H1 (cell line): ENCODE measurements at regions not wholly inside any gene's neighbourhood (a gene's known extent, or its start where the extent isn't known, plus 50 kb on each side); places are given as distances from the start of the nearest gene placed in this dataset.

Experiments used
- CTCF ChIA-PET: fragments of 300-600 bp; sonication (Branson Sonifier 250); formaldehyde crosslinking; loops from one replicate; lab custom pipeline; 2021; ENCODE audit not compliant: partially characterized antibody; lab: Charles Lee
- POLR2A ChIA-PET: fragments of 300-600 bp; sonication (Branson Sonifier 250); formaldehyde crosslinking; loops from one replicate; lab custom pipeline; 2021; ENCODE audit warnings: inconsistent platforms; ENCODE audit not compliant: partially characterized antibody; lab: Charles Lee
- DNase-seq, 2 experiments: peaks; one replicate each; pipeline versions ENCODE4 v3.0.0 to v3.0.0-alpha.2; 2010 to 2022; ENCODE audit warnings: low spot score in 2 of 2, low read depth in 1 of 2, mixed read lengths in 1 of 2
- FAIRE-seq: peaks from 2 replicates; lab custom pipeline; 2011; peaks lifted over from hg19 to GRCh38; lab: Jason Lieb, UNC
- H2AFZ ChIP-seq: 2 replicates; pipeline ENCODE4 v1.8.1; 2012; ENCODE audit warnings: low read length, inconsistent platforms
- H2AK5ac ChIP-seq: 2 replicates; pipeline ENCODE4 v1.6.1; 2013; ENCODE audit warnings: low read depth, low read length
- H2BK120ac ChIP-seq: replicated peaks from 2 replicates; pipeline ENCODE3; 2013; ENCODE audit warnings: low read depth, low read length, inconsistent platforms
- H2BK12ac ChIP-seq: 2 replicates; pipeline ENCODE4 v1.6.1; 2013; ENCODE audit warnings: low read depth, low read length
- H2BK15ac ChIP-seq: 2 replicates; pipeline ENCODE4 v1.6.1; 2013; ENCODE audit warnings: low read length
- H2BK20ac ChIP-seq: 2 replicates; pipeline ENCODE4 v1.6.1; 2013; ENCODE audit warnings: low read length
- H2BK5ac ChIP-seq: 2 replicates; pipeline ENCODE4 v1.6.1; 2013; ENCODE audit warnings: low read depth, low read length
- H3K14ac ChIP-seq: 2 replicates; pipeline ENCODE4 v1.6.1; 2013; ENCODE audit warnings: inconsistent platforms; ENCODE audit not compliant: insufficient read length
- H3K18ac ChIP-seq: 2 replicates; pipeline ENCODE4 v1.6.1; 2013; ENCODE audit warnings: low read length; ENCODE audit errors: extremely low read depth
- H3K23ac ChIP-seq: 2 replicates; pipeline ENCODE4 v1.6.1; 2013; ENCODE audit warnings: inconsistent platforms; ENCODE audit not compliant: insufficient read length
- H3K23me2 ChIP-seq: 2 replicates; pipeline ENCODE4 v1.6.1; 2013; ENCODE audit warnings: low read depth, low read length
- H3K27ac ChIP-seq: 2 replicates; pipeline ENCODE4 v1.6.1; 2011; ENCODE audit warnings: low read depth, low read length, inconsistent platforms
- H3K27me3 ChIP-seq, 4 experiments: replicated peaks in 1 of 4; 1 replicate in 1 of 4; 2 replicates in 3 of 4; pipeline versions ENCODE4 v1.6.1 to v1.8.1; 2011 to 2013; ENCODE audit warnings: low read length in 3 of 4, mild to moderate bottlenecking in 3 of 4, inconsistent platforms in 2 of 4, mixed read lengths in 2 of 4, moderate library complexity in 1 of 4; ENCODE audit not compliant: control insufficient read depth in 3 of 4, insufficient read depth in 3 of 4; ENCODE audit errors: extremely low read depth in 1 of 4
- H3K36me3 ChIP-seq, 4 experiments: 2 replicates each; pipeline versions ENCODE4 v1.6.1 to v1.8.1; 2011 to 2013; ENCODE audit warnings: mild to moderate bottlenecking in 4 of 4, low read length in 3 of 4, moderate library complexity in 2 of 4, control low read depth in 1 of 4, inconsistent platforms in 1 of 4; ENCODE audit not compliant: insufficient read depth in 4 of 4, control insufficient read depth in 2 of 4
- H3K4ac ChIP-seq: replicated peaks from 2 replicates; pipeline ENCODE3; 2013; ENCODE audit warnings: low read length, low read depth, mixed read lengths, inconsistent platforms; ENCODE audit not compliant: insufficient read length
- H3K4me1 ChIP-seq, 4 experiments: replicated peaks in 1 of 4; 1 replicate in 1 of 4; 2 replicates in 3 of 4; pipeline versions ENCODE4 v1.6.1 to v1.8.1; 2011 to 2013; ENCODE audit warnings: low read length in 3 of 4, inconsistent platforms in 2 of 4, mixed read lengths in 1 of 4; ENCODE audit not compliant: insufficient read depth in 4 of 4, control insufficient read depth in 3 of 4
- H3K4me2 ChIP-seq, 2 experiments: 2 replicates each; pipeline versions ENCODE4 v1.6.1 to v1.8.1; 2011 to 2013; ENCODE audit warnings: low read depth in 2 of 2, low read length in 2 of 2, control low read depth in 1 of 2, inconsistent platforms in 1 of 2, mild to moderate bottlenecking in 1 of 2; ENCODE audit not compliant: insufficient read depth in 1 of 2
- H3K4me3 ChIP-seq, 4 experiments: fragments of 200-600, 300-600 bp in 1 of 4; sonication (generic), shearing (Covaris generic), sonication (Bioruptor Twin) in 1 of 4; 2 replicates each; pipeline versions ENCODE4 v1.5.1 to v1.8.1; 2011 to 2016; ENCODE audit warnings: low read length in 4 of 4, low read depth in 3 of 4, control low read depth in 2 of 4, inconsistent platforms in 2 of 4, mild to moderate bottlenecking in 2 of 4, mixed read lengths in 1 of 4, moderate library complexity in 1 of 4; ENCODE audit not compliant: insufficient read depth in 2 of 4; ENCODE audit errors: extremely low read depth in 1 of 4
- H3K56ac ChIP-seq: replicated peaks from 2 replicates; pipeline ENCODE3; 2013; ENCODE audit warnings: low read depth, mild to moderate bottlenecking, mixed read lengths, low read length, inconsistent platforms; ENCODE audit not compliant: insufficient read length
- H3K79me1 ChIP-seq: 2 replicates; pipeline ENCODE4 v1.6.1; 2013; ENCODE audit warnings: low read depth, low read length, control low read depth
- H3K79me2 ChIP-seq, 2 experiments: 2 replicates each; pipeline versions ENCODE4 v1.6.1 to v1.8.1; 2012 to 2013; ENCODE audit warnings: low read length in 2 of 2, mild to moderate bottlenecking in 2 of 2, inconsistent platforms in 1 of 2; ENCODE audit not compliant: insufficient read depth in 2 of 2, control insufficient read depth in 1 of 2
- H3K9ac ChIP-seq, 4 experiments: replicated peaks in 1 of 4; 1 replicate in 1 of 4; 2 replicates in 3 of 4; pipeline versions ENCODE4 v1.6.1 to v1.8.1; 2011 to 2013; ENCODE audit warnings: low read depth in 3 of 4, low read length in 3 of 4, control low read depth in 2 of 4, mild to moderate bottlenecking in 2 of 4, moderate library complexity in 2 of 4, inconsistent platforms in 1 of 4; ENCODE audit errors: extremely low read depth in 1 of 4
- H3K9me3 ChIP-seq, 2 experiments: 2 replicates each; pipeline versions ENCODE4 v1.6.1 to v1.8.1; 2012 to 2013; ENCODE audit warnings: mild to moderate bottlenecking in 2 of 2, moderate library complexity in 2 of 2, control low read depth in 1 of 2, inconsistent platforms in 1 of 2, low read depth in 1 of 2, low read length in 1 of 2, mixed read lengths in 1 of 2; ENCODE audit not compliant: insufficient read depth in 2 of 2
- H4K20me1 ChIP-seq, 2 experiments: replicated peaks in 1 of 2; 2 replicates each; pipeline versions ENCODE3 to v1.8.1; 2011 to 2013; ENCODE audit warnings: inconsistent platforms in 2 of 2, low read length in 2 of 2, mild to moderate bottlenecking in 1 of 2; ENCODE audit not compliant: insufficient read depth in 2 of 2, control insufficient read depth in 1 of 2
- H4K5ac ChIP-seq: 2 replicates; pipeline ENCODE4 v1.6.1; 2013; ENCODE audit warnings: low read length, low read depth, mixed read lengths, inconsistent platforms; ENCODE audit not compliant: insufficient read length
- H4K8ac ChIP-seq: 2 replicates; pipeline ENCODE4 v1.8.0; 2013; ENCODE audit warnings: mild to moderate bottlenecking, moderate library complexity, low read length, inconsistent platforms; ENCODE audit not compliant: insufficient read depth; ENCODE audit errors: extremely low read depth
- H4K91ac ChIP-seq: replicated peaks from 2 replicates; pipeline ENCODE3; 2013; ENCODE audit warnings: low read length, mixed read lengths, inconsistent platforms; ENCODE audit not compliant: insufficient read length
- BCL11A ChIP-seq, 2 experiments: IDR thresholded peaks; one replicate each; pipeline ENCODE4 v1.6.1; 2011; ENCODE audit warnings: low read depth in 2 of 2, low read length in 2 of 2, mild to moderate bottlenecking in 2 of 2
- RAD21 ChIP-seq, 2 experiments: IDR thresholded peaks in 1 of 2; conservative IDR thresholded peaks in 1 of 2; 2 replicates each; pipeline ENCODE4 v1.6.1; 2011; ENCODE audit warnings: low read depth in 2 of 2, low read length in 2 of 2, improper control_type of control experiment in 1 of 2, inconsistent platforms in 1 of 2, mild to moderate bottlenecking in 1 of 2, moderate library complexity in 1 of 2
- SAP30 ChIP-seq: fragments of 300-600 bp; sonication (generic); IDR thresholded peaks from 2 replicates; pipeline ENCODE4 v1.7.1; 2012; ENCODE audit warnings: low read length, moderate library complexity, mild to moderate bottlenecking, inconsistent platforms; ENCODE audit not compliant: insufficient read depth, insufficient replicate concordance
- SIN3A ChIP-seq, 2 experiments: IDR thresholded peaks in 1 of 2; conservative IDR thresholded peaks in 1 of 2; 2 replicates each; pipeline ENCODE4 v1.6.1; 2011 to 2012; ENCODE audit warnings: low read length in 2 of 2, improper control_type of control experiment in 1 of 2, low read depth in 1 of 2, mild to moderate bottlenecking in 1 of 2
- TAF1 ChIP-seq: IDR thresholded peaks from 2 replicates; pipeline ENCODE4 v1.6.1; 2011; ENCODE audit warnings: mild to moderate bottlenecking, low read depth, low read length
- TAF7 ChIP-seq: optimal IDR thresholded peaks from 2 replicates; pipeline ENCODE3; 2011; ENCODE audit warnings: low read depth, mild to moderate bottlenecking, inconsistent platforms, low read length, moderate library complexity, borderline replicate concordance
- WGBS, 2 experiments: shearing (Covaris generic) in 1 of 2; methylation state at CpG; one replicate each; pipeline versions ENCODE4 v1.1.6 to v1.1.7; 2013 to 2015; ENCODE audit warnings: low lambda C conversion rate in 2 of 2, mixed read lengths in 2 of 2, inconsistent platforms in 1 of 2, low coverage in 1 of 2, missing lambda C conversion rate in 1 of 2; ENCODE audit not compliant: insufficient replicate concordance in 2 of 2, insufficient coverage in 1 of 2, insufficient read length in 1 of 2; ENCODE audit errors: extremely low coverage in 1 of 2, missing lambda C conversion rate in 1 of 2; 5-methylcytosine and 5-hydroxymethylcytosine counted together
- TF ChIP-seq, protein P1 (sequence below), 3 experiments: IDR thresholded peaks; 1 replicate in 2 of 3; 2 replicates in 1 of 3; pipeline versions ENCODE4 v1.5.1 to v1.6.1; 2011; ENCODE audit warnings: low read length in 3 of 3, mild to moderate bottlenecking in 3 of 3, inconsistent platforms in 2 of 3, low read depth in 1 of 3, moderate library complexity in 1 of 3; ENCODE audit not compliant: insufficient read depth in 1 of 3; ENCODE audit errors: control extremely low read depth in 1 of 3

DNA sequence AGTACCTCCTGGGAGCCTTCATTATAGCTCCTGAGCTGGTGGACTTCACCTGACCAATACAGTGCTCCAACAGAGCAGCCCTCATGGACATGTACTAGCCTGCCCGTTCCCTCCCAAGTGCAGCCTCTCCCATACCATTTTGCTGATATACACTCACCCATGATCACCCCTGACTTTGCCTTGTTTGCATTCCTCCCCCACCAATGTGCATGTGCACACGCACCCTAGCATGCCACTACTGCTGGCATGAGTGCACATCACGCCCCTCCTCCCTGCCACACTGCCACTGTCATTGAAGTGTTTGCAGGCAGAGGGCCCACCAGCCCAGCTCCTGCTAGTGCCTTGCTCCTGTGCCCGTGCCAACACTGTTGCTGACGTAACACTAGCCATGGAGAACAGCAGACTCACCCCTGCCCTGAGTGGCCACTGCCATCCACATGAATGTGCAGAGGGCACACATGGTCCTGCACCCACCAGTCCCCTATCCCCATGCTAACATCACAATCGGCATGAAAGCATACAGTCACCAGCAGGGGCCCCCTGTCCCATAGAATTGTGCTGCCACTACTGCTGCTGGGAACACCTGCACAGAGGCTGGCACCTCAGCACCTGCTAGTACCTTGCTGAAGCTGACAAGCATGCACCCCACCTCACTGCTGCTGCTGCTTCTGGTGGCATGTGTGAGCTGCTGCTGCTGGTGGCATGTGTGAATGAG lies 110.3 kb downstream of the SINHCAF start:
- Histone ChIP-seq H2BK15ac (no peak overlapping the region), H3K79me2 (no peaks in the 10 kb centered on the region), H2BK12ac (no peak overlapping the region; the same call in 1 of the 2 replicates), H4K91ac (no peak overlapping the region), H3K9ac (no peak overlapping the region; a peak in 1 of 7 replicates), H3K18ac (no peak overlapping the region), H3K4me3 (no peak overlapping the region), H2BK5ac (peak overlapping the region; percentile 40; the same call in 1 of the 2 replicates), H3K9me3 (no peaks in the 10 kb centered on the region), H3K23ac (no peak overlapping the region), H2BK120ac (no peak overlapping the region), H3K4me2 (no peak overlapping the region), H3K36me3 (no peaks in the 10 kb centered on the region), H3K27me3 (peaks cover 0 to 4% (median 1%) of the 10 kb centered on the region in 4 experiments; a peak in 1 of 7 replicates), H4K5ac (no peak overlapping the region), H4K20me1 (no peaks in the 10 kb centered on the region), H2AFZ (no peak overlapping the region)
- ChIA-PET CTCF (interaction anchor here (1.8 to 20.4 kb wide), 3 partner anchors 11 to 24 kb away, joined by 3 to 231 read pairs (median 25); no protein-coding TSS in a partner anchor), POLR2A (no interaction called here)
- no peak for TF ChIP-seq SIN3A (conservative IDR thresholded peaks at IDR 0.05 in 1 of 2, IDR thresholded peaks at IDR 0.05 in 1 of 2; ENCODE audit: low read depth in 1 of 2, low read length in 2 of 2)
- TF ChIP-seq TAF1 = no peak
- TF ChIP-seq SAP30 = no peak
- peak in 1 of 2 experiments; percentile 8; a peak in 2 of 4 replicates for TF ChIP-seq RAD21 (IDR thresholded peaks at IDR 0.05 in 1 of 2, conservative IDR thresholded peaks at IDR 0.05 in 1 of 2; ENCODE audit: low read depth in 2 of 2, low read length in 2 of 2)
- TF ChIP-seq TAF7 = no peak
- TF ChIP-seq, protein P1, sequence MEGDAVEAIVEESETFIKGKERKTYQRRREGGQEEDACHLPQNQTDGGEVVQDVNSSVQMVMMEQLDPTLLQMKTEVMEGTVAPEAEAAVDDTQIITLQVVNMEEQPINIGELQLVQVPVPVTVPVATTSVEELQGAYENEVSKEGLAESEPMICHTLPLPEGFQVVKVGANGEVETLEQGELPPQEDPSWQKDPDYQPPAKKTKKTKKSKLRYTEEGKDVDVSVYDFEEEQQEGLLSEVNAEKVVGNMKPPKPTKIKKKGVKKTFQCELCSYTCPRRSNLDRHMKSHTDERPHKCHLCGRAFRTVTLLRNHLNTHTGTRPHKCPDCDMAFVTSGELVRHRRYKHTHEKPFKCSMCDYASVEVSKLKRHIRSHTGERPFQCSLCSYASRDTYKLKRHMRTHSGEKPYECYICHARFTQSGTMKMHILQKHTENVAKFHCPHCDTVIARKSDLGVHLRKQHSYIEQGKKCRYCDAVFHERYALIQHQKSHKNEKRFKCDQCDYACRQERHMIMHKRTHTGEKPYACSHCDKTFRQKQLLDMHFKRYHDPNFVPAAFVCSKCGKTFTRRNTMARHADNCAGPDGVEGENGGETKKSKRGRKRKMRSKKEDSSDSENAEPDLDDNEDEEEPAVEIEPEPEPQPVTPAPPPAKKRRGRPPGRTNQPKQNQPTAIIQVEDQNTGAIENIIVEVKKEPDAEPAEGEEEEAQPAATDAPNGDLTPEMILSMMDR (IDR thresholded peaks at IDR 0.05; ENCODE audit: control extremely low read depth in 1 of 3, insufficient read depth in 1 of 3, low read depth in 1 of 3, low read length in 3 of 3) = peak in 1 of 3 experiments; percentile 7; a peak in 1 of 4 replicates
- TF ChIP-seq BCL11A (IDR thresholded peaks at IDR 0.05; ENCODE audit: low read depth in 2 of 2, low read length in 2 of 2) = no peak
- TF ChIP-seq, all 59 proteins: peak for 2
- WGBS, 2 experiments = 86% methylated on average over 6 of the region's 6 CpGs; no CpG with 5 or more reads in 1 of the 2 experiments
- H3K23me2 ChIP-seq = no peaks in the 10 kb centered on the region
- no peak overlapping the region for H3K56ac ChIP-seq
- no peak overlapping the region for H2BK20ac ChIP-seq
- H2AK5ac ChIP-seq = no peak overlapping the region
- DNase-seq = no peak
- H4K8ac ChIP-seq = no peak overlapping the region
- no peaks in the 10 kb centered on the region for H3K79me1 ChIP-seq
- peaks cover 3 to 16% (median 8%) of the 10 kb centered on the region in 4 experiments for H3K4me1 ChIP-seq
- H3K4ac ChIP-seq = no peak overlapping the region
- H3K27ac ChIP-seq = no peak overlapping the region
- no peak for FAIRE-seq
- no peak overlapping the region for H3K14ac ChIP-seq
